K562 (cell line): ENCODE measurements at regions not wholly inside any gene's neighbourhood (a gene's known extent, or its start where the extent isn't known, plus 50 kb on each side); places are given as distances from the start of the nearest gene placed in this dataset.

Source experiments
- ATAC-seq: fragments of 200-7000 bp; cut with Tn5 transposase; 3 replicates; pipeline ENCODE4 v1.9.1; 2020; ENCODE audit warnings: moderate library complexity
- BruUV-seq: library from RNA; stranded (reverse); fragments of 400-500 nt; replicated peaks from 2 replicates; lab custom pipeline; 2021; lab: Mats Ljungman, UMichigan
- CTCF ChIA-PET: fragments of 300-600 bp; formaldehyde crosslinking; extraction: SDS; loops from one replicate; lab custom pipeline; 2021; ENCODE audit warnings: low intra/inter-chr PET ratio; lab: Yijun Ruan, JAX
- POLR2A ChIA-PET: fragments of 300-600, 350-650 bp; sonication (Branson Sonifier 250); formaldehyde crosslinking; extraction: SDS; loops from one replicate; lab custom pipeline; 2021; ENCODE audit warnings: antibody characterized with exemption, inconsistent platforms; lab: Yijun Ruan, JAX
- DNase-seq, 4 experiments: peaks; one replicate each; pipeline versions ENCODE4 v3.0.0 to v3.0.0-alpha.2; 2011 to 2018; ENCODE audit warnings: low spot score in 3 of 4, mixed read lengths in 3 of 4; ENCODE audit errors: extremely low read depth in 1 of 4
- FAIRE-seq: peaks from 2 replicates; lab custom pipeline; 2011; peaks lifted over from hg19 to GRCh38; lab: Jason Lieb, UNC
- H2AFZ ChIP-seq: 2 replicates; pipeline ENCODE4 v1.6.0; 2011; ENCODE audit warnings: low read depth, low read length, control low read depth, inconsistent platforms
- H3K27ac ChIP-seq: fragments of 200-600 bp; 3 replicates; pipeline ENCODE4 v1.8.0; 2011; ENCODE audit warnings: low read depth, mild to moderate bottlenecking, control low read depth, inconsistent platforms, low read length, moderate library complexity, mixed read lengths; ENCODE audit errors: extremely low read depth
- H3K27me3 ChIP-seq, 2 experiments: fragments of 300-600 bp in 1 of 2; 2 replicates in 1 of 2; 3 replicates in 1 of 2; pipeline versions ENCODE4 v1.6.0 to v1.8.0; 2011; ENCODE audit warnings: inconsistent platforms in 2 of 2, low read length in 2 of 2, mild to moderate bottlenecking in 1 of 2, mixed read lengths in 1 of 2, moderate library complexity in 1 of 2; ENCODE audit not compliant: control insufficient read depth in 2 of 2, insufficient read depth in 2 of 2
- H3K36me3 ChIP-seq: fragments of 300-600 bp; 3 replicates; pipeline ENCODE4 v1.8.0; 2011; ENCODE audit warnings: mild to moderate bottlenecking, low read length, inconsistent platforms; ENCODE audit not compliant: control insufficient read depth, insufficient read depth
- H3K4me1 ChIP-seq, 2 experiments: fragments of 200-600 bp in 1 of 2; replicated peaks in 1 of 2; 2 replicates in 1 of 2; 3 replicates in 1 of 2; pipeline versions ENCODE4 v1.5.1 to v1.8.0; 2011; ENCODE audit warnings: inconsistent platforms in 2 of 2, low read length in 2 of 2, mild to moderate bottlenecking in 1 of 2, mixed read lengths in 1 of 2, moderate library complexity in 1 of 2; ENCODE audit not compliant: control insufficient read depth in 2 of 2, insufficient read depth in 2 of 2
- H3K4me2 ChIP-seq: 2 replicates; pipeline ENCODE4 v1.6.1; 2011; ENCODE audit warnings: low read length, control low read depth, inconsistent platforms, mixed read lengths; ENCODE audit not compliant: insufficient read depth
- H3K4me3 ChIP-seq: fragments of 200-600 bp; sonication (generic), shearing (Covaris generic); 2 replicates; pipeline ENCODE4 v1.5.1; 2016; ENCODE audit warnings: control low read depth, inconsistent platforms
- H3K79me2 ChIP-seq: fragments of 200-600 bp; 3 replicates; pipeline ENCODE4 v1.8.0; 2011; ENCODE audit warnings: low read length, inconsistent platforms; ENCODE audit not compliant: control insufficient read depth, insufficient read depth
- H3K9ac ChIP-seq, 2 experiments: 2 replicates each; pipeline versions ENCODE4 v1.6.0 to v1.6.1; 2011; ENCODE audit warnings: low read depth in 2 of 2, low read length in 2 of 2, control low read depth in 1 of 2, inconsistent platforms in 1 of 2, mild to moderate bottlenecking in 1 of 2, mixed read lengths in 1 of 2; ENCODE audit not compliant: insufficient read depth in 1 of 2
- H3K9me1 ChIP-seq: one replicate; pipeline ENCODE4 v1.6.0; 2011; ENCODE audit warnings: inconsistent platforms, mild to moderate bottlenecking, low read length, moderate library complexity; ENCODE audit not compliant: control insufficient read depth, insufficient read depth
- H3K9me3 ChIP-seq: replicated peaks from 2 replicates; pipeline ENCODE4 v1.5.1; 2011; ENCODE audit warnings: low read depth, low read length, inconsistent platforms; ENCODE audit not compliant: control insufficient read depth, insufficient read depth
- H4K20me1 ChIP-seq: replicated peaks from 2 replicates; pipeline ENCODE4 v1.6.1; 2011; ENCODE audit warnings: low read length, inconsistent platforms, mixed read lengths; ENCODE audit not compliant: control insufficient read depth, insufficient read depth
- ARNT ChIP-seq, 2 experiments: fragments of 450-650 bp; IDR thresholded peaks; 2 replicates each; pipeline ENCODE4 v1.6.1; 2016; ENCODE audit warnings: mild to moderate bottlenecking in 1 of 2
- BDP1 ChIP-seq: IDR thresholded peaks from 3 replicates; pipeline ENCODE4 v1.6.1; 2011; ENCODE audit not compliant: insufficient read length, insufficient read depth
- E2F3 ChIP-seq: fragments of 250-450 bp; sonication (Bioruptor Pico); IDR thresholded peaks from 2 replicates; pipeline ENCODE4 v1.4.0; 2020; ENCODE audit warnings: mild to moderate bottlenecking
- RBFOX2 ChIP-seq: fragments of 200-400 bp; formaldehyde crosslinking; IDR thresholded peaks from 2 replicates; pipeline ENCODE4 v1.6.1; 2017; ENCODE audit warnings: low read depth, mild to moderate bottlenecking, low read length, moderate library complexity
- RUNX1 ChIP-seq: sonication (generic); IDR thresholded peaks from 2 replicates; pipeline ENCODE4 v1.6.1; 2016; ENCODE audit warnings: antibody characterized with exemption, low read depth
- ZNF512 ChIP-seq: IDR thresholded peaks from 2 replicates; pipeline ENCODE4 v1.6.1; 2016; ENCODE audit warnings: missing genetic modification characterization, missing compliant biosample characterization
- WGBS: fragments of 100-300 bp; shearing (Covaris generic); methylation state at CpG from one replicate; pipeline ENCODE4 v1.1.6; 2016; ENCODE audit warnings: low coverage, mixed read lengths; ENCODE audit not compliant: insufficient coverage; ENCODE audit errors: missing lambda C conversion rate; 5-methylcytosine and 5-hydroxymethylcytosine counted together
- in situ Hi-C: fragments of 300-500 bp; cut with MboI; formaldehyde crosslinking; loops from 4 replicates; pipeline ENCODE4 v1.15.0; 2018; ENCODE audit warnings: inconsistent platforms, mixed read lengths
- intact Hi-C: fragments of 100-400 bp; cut with micrococcal nuclease; formaldehyde crosslinking; loops from 2 replicates; pipeline ENCODE4 v1.14.2; 2022

- Histone ChIP-seq H3K9me1 (no peaks in the 10 kb centered on the region), H3K9me3 (no peaks in the 10 kb centered on the region), H3K4me3 (no peak overlapping the region), H3K9ac (no peak overlapping the region), H2AFZ (no peak overlapping the region), H4K20me1 (no peaks in the 10 kb centered on the region), H3K79me2 (no peaks in the 10 kb centered on the region), H3K4me2 (no peak overlapping the region), H3K27me3 (peaks cover 0 to 3% of the 10 kb centered on the region in 2 experiments; a peak in 3 of 5 replicates), H3K4me1 (peaks cover 0 to 2% of the 10 kb centered on the region in 2 experiments; a peak in 3 of 5 replicates), H3K27ac (no peak overlapping the region), H3K36me3 (no peaks in the 10 kb centered on the region)
- TF ChIP-seq E2F3 (CRISPR knock-in tag) (no peak), RBFOX2 (no peak), ZNF512 (no peak), ARNT (IDR thresholded peaks at IDR 0.05) (no peak), BDP1 (no peak), RUNX1 (no peak)
- CTCF ChIA-PET, result no interaction called here
- BruUV-seq, result no TSS peak
- 0% methylated on average over 6 of the region's 6 CpGs for WGBS
- POLR2A ChIA-PET, result no interaction called here
- no peak for DNase-seq
- FAIRE-seq, result no peak
- ATAC-seq, result no peak
- intact Hi-C loops, result no loop called here
- in situ Hi-C loops, result no loop called here
Measured at GRCh38 chr22:47309476-47309875, 547.0 kb downstream of the TBC1D22A start.
